Vagina (tissue), 2 donors: ENCODE measurements at regions not wholly inside any gene's neighbourhood (a gene's known extent, or its start where the extent isn't known, plus 50 kb on each side); places are given as distances from the start of the nearest gene placed in this dataset.
"Not testable (repeated sequence)": the region's sequence is repeated elsewhere in the genome, so short reads cannot be mapped to it uniquely, and the experiment has no call there.

Source experiments
- DNase-seq, 2 donors: peaks; one replicate each; pipeline ENCODE4 v3.0.0-alpha.2; 2017; ENCODE audit errors: extremely low spot score in 2 of 2
- H3K27ac ChIP-seq: fragments of 200-600 bp; sonication (generic); one replicate; pipeline ENCODE4 v1.5.1; 2019
- H3K27me3 ChIP-seq: fragments of 200-600 bp; sonication (generic); one replicate; pipeline ENCODE4 v1.5.1; 2019
- H3K36me3 ChIP-seq, 2 donors: fragments of 200-600 bp; sonication (generic); one replicate each; pipeline ENCODE4 v1.5.1; 2017 to 2019
- H3K4me1 ChIP-seq: fragments of 200-600 bp; sonication (generic); one replicate; pipeline ENCODE4 v1.5.1; 2019
- H3K4me3 ChIP-seq, 2 donors: fragments of 200-600 bp; sonication (generic); 1 replicate in 1 of 2; 2 replicates in 1 of 2; pipeline ENCODE4 v1.5.1; 2016 to 2019
- H3K9me3 ChIP-seq: fragments of 200-600 bp; sonication (generic); one replicate; pipeline ENCODE4 v1.5.1; 2019
- CTCF ChIP-seq, 3 experiments: fragments of 450-650 bp in 2 of 3; fragments of 200-600 bp in 1 of 3; sonication (generic) in 1 of 3; IDR thresholded peaks; one replicate each; pipeline ENCODE4 v1.5.1; 2017 to 2019; ENCODE audit warnings: antibody characterized with exemption in 3 of 3, mild to moderate bottlenecking in 2 of 3, moderate library complexity in 2 of 3
- POLR2A ChIP-seq, 2 donors: fragments of 450-650 bp; IDR thresholded peaks; one replicate each; pipeline ENCODE4 v1.6.1; 2017; ENCODE audit warnings: antibody characterized with exemption in 2 of 2, mild to moderate bottlenecking in 2 of 2, moderate library complexity in 2 of 2
- POLR2AphosphoS5 ChIP-seq, 2 donors: sonication (generic); formaldehyde crosslinking; IDR thresholded peaks; one replicate each; pipeline ENCODE4 v1.9.0; 2017; ENCODE audit warnings: antibody characterized with exemption in 2 of 2, mild to moderate bottlenecking in 2 of 2, low read depth in 1 of 2; ENCODE audit not compliant: insufficient read depth in 1 of 2
- intact Hi-C: fragments of 100-400 bp; cut with DNase I; formaldehyde crosslinking; loops from one replicate; pipeline ENCODE4 v1.15.1; 2023

- Histone ChIP-seq H3K36me3 (no peaks in the 10 kb centered on the region), H3K27ac (no peak overlapping the region), H3K9me3 (no peaks in the 10 kb centered on the region), H3K4me1 (no peaks in the 10 kb centered on the region), H3K4me3 (no peak overlapping the region), H3K27me3 (no peaks in the 10 kb centered on the region)
- DNase-seq: no peak
- TF ChIP-seq POLR2A (IDR thresholded peaks at IDR 0.05): no peak
- TF ChIP-seq CTCF (IDR thresholded peaks at IDR 0.05): no peak
- no peak for TF ChIP-seq POLR2AphosphoS5 (IDR thresholded peaks at IDR 0.05; ENCODE audit: insufficient read depth in 1 of 2, low read depth in 1 of 2)
- intact Hi-C loops: no loop called here
These were observed 884.7 kb upstream of the ARRDC3 start for GRCh38 chr5:92267830-92268229.

- no peaks in the 10 kb centered on the region for H3K36me3 ChIP-seq
- intact Hi-C loops: no loop called here
- DNase-seq: no peak
- no peaks in the 10 kb centered on the region for H3K4me1 ChIP-seq
- H3K9me3 ChIP-seq: no peaks in the 10 kb centered on the region
- TF ChIP-seq CTCF (IDR thresholded peaks at IDR 0.05) (no peak), POLR2AphosphoS5 (IDR thresholded peaks at IDR 0.05; ENCODE audit: insufficient read depth in 1 of 2, low read depth in 1 of 2) (no peak), POLR2A (IDR thresholded peaks at IDR 0.05) (no peak)
- H3K27me3 ChIP-seq: no peaks in the 10 kb centered on the region
- H3K27ac ChIP-seq: no peak overlapping the region
- H3K4me3 ChIP-seq: no peak overlapping the region
These were observed 882.7 kb upstream of the ARRDC3 start for GRCh38 chr5:92265804-92266203.

- H3K4me3 ChIP-seq, DNase-seq, H3K36me3 ChIP-seq, H3K27ac ChIP-seq, intact Hi-C loops, H3K27me3 ChIP-seq, H3K4me1 ChIP-seq, H3K9me3 ChIP-seq: not testable (repeated sequence)
These were observed 872.5 kb upstream of the ARRDC3 start for GRCh38 chr5:92255605-92256004.

GRCh38 chr5:92248518-92248917 is 865.4 kb upstream of the ARRDC3 start:
- Histone ChIP-seq H3K36me3 (no peaks in the 10 kb centered on the region), H3K4me1 (no peaks in the 10 kb centered on the region), H3K27me3 (no peaks in the 10 kb centered on the region), H3K4me3 (no peak overlapping the region), H3K9me3 (no peaks in the 10 kb centered on the region), H3K27ac (no peak overlapping the region)
- intact Hi-C loops: no loop called here
- DNase-seq: no peak
- TF ChIP-seq CTCF (IDR thresholded peaks at IDR 0.05) (no peak), POLR2AphosphoS5 (IDR thresholded peaks at IDR 0.05; ENCODE audit: insufficient read depth in 1 of 2, low read depth in 1 of 2) (no peak), POLR2A (IDR thresholded peaks at IDR 0.05) (no peak)

- H3K27me3 ChIP-seq: no peaks in the 10 kb centered on the region
- no peak overlapping the region for H3K27ac ChIP-seq
- TF ChIP-seq CTCF (IDR thresholded peaks at IDR 0.05) (no peak), POLR2A (IDR thresholded peaks at IDR 0.05) (no peak), POLR2AphosphoS5 (IDR thresholded peaks at IDR 0.05; ENCODE audit: insufficient read depth in 1 of 2, low read depth in 1 of 2) (no peak)
- intact Hi-C loops: no loop called here
- H3K4me3 ChIP-seq: no peak overlapping the region
- no peaks in the 10 kb centered on the region for H3K36me3 ChIP-seq
- no peaks in the 10 kb centered on the region for H3K4me1 ChIP-seq
- H3K9me3 ChIP-seq: no peaks in the 10 kb centered on the region
- no peak for DNase-seq
These were observed 859.1 kb upstream of the ARRDC3 start for GRCh38 chr5:92242170-92242569.

- Histone ChIP-seq H3K9me3 (no peaks in the 10 kb centered on the region), H3K36me3 (no peaks in the 10 kb centered on the region), H3K4me1 (no peaks in the 10 kb centered on the region), H3K27me3 (no peaks in the 10 kb centered on the region), H3K4me3 (no peak overlapping the region), H3K27ac (no peak overlapping the region)
- DNase-seq: no peak
- TF ChIP-seq CTCF (IDR thresholded peaks at IDR 0.05) (no peak), POLR2A (IDR thresholded peaks at IDR 0.05) (no peak), POLR2AphosphoS5 (IDR thresholded peaks at IDR 0.05; ENCODE audit: insufficient read depth in 1 of 2, low read depth in 1 of 2) (no peak)
- intact Hi-C loops: no loop called here
These were observed 854.8 kb upstream of the ARRDC3 start for GRCh38 chr5:92237896-92238295.
